Hepatocyte (in vitro differentiated cells): ENCODE measurements at regions not wholly inside any gene's neighbourhood (a gene's known extent, or its start where the extent isn't known, plus 50 kb on each side); places are given as distances from the start of the nearest gene placed in this dataset.

Experiments used
- EZH2 ChIP-seq: fragments of 200-600 bp; sonication (generic); IDR thresholded peaks from 2 replicates; pipeline ENCODE4 v1.6.1; 2016; ENCODE audit warnings: antibody characterized with exemption, mild to moderate bottlenecking, borderline replicate concordance
- EZH2phosphoT487 ChIP-seq: fragments of 200-600 bp; sonication (generic); IDR thresholded peaks from one replicate; pipeline ENCODE4 v1.6.1; 2018; ENCODE audit warnings: antibody characterized with exemption, mild to moderate bottlenecking, low read depth, moderate library complexity; ENCODE audit not compliant: unreplicated experiment, severe bottlenecking
- TF ChIP-seq, protein P1 (sequence below): fragments of 200-600 bp; sonication (generic); IDR thresholded peaks from 2 replicates; pipeline ENCODE4 v1.5.1; 2016; ENCODE audit warnings: antibody characterized with exemption, mild to moderate bottlenecking; ENCODE audit not compliant: poor library complexity

DNA sequence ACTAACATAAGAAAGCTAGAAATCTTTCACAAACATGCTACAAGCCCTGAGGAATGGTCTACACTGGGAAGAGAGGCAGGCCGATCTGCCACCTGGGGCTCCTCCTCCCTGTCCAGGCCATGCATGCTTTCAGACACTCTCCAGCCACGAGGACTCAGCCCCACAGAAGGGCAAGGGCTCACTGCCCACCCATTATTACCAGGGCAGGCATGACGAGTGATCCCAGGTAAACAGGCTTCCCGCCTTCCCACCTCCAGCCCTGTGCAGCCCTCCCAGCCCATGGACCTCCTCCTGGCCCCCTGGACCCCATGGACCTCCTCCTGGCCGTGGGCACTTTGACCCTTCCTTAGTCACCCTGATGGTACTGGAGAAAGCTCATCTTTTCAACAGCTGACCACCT is 75.8 kb upstream of the TEX51 start:
- TF ChIP-seq, protein P1, sequence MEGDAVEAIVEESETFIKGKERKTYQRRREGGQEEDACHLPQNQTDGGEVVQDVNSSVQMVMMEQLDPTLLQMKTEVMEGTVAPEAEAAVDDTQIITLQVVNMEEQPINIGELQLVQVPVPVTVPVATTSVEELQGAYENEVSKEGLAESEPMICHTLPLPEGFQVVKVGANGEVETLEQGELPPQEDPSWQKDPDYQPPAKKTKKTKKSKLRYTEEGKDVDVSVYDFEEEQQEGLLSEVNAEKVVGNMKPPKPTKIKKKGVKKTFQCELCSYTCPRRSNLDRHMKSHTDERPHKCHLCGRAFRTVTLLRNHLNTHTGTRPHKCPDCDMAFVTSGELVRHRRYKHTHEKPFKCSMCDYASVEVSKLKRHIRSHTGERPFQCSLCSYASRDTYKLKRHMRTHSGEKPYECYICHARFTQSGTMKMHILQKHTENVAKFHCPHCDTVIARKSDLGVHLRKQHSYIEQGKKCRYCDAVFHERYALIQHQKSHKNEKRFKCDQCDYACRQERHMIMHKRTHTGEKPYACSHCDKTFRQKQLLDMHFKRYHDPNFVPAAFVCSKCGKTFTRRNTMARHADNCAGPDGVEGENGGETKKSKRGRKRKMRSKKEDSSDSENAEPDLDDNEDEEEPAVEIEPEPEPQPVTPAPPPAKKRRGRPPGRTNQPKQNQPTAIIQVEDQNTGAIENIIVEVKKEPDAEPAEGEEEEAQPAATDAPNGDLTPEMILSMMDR, result no peak
- TF ChIP-seq EZH2 (no peak), EZH2phosphoT487 (no peak)
